Activated CD8-positive, alpha-beta T cell treated with anti-CD3 and anti-CD28 coated beads for 36 hours (primary cell): ENCODE measurements at regions not wholly inside any gene's neighbourhood (a gene's known extent, or its start where the extent isn't known, plus 50 kb on each side); places are given as distances from the start of the nearest gene placed in this dataset.

Experiments
- ATAC-seq: fragments of 200-7000 bp; cut with Tn5 transposase; one replicate; pipeline ENCODE4 v1.10.0; 2021; ENCODE audit warnings: mild to moderate bottlenecking, moderate library complexity
- CTCF ChIA-PET: fragments of 350-600 bp; sonication (Branson Sonifier 250); formaldehyde crosslinking; loops from one replicate; lab custom pipeline; 2021; ENCODE audit warnings: antibody characterized with exemption; lab: Charles Lee
- POLR2A ChIA-PET: fragments of 350-600 bp; sonication (Branson Sonifier 250); formaldehyde crosslinking; loops from one replicate; lab custom pipeline; 2021; ENCODE audit warnings: antibody characterized with exemption; lab: Charles Lee
- DNase-seq: peaks from one replicate; pipeline ENCODE4 v3.0.0-alpha.2; 2020
- H3K27ac Mint-ChIP-seq: one replicate; pipeline ENCODE4 v1.8.0; 2021; ENCODE audit warnings: mild to moderate bottlenecking, mixed read lengths
- H3K27me3 Mint-ChIP-seq: one replicate; pipeline ENCODE4 v1.8.0; 2021; ENCODE audit warnings: mixed read lengths
- H3K36me3 Mint-ChIP-seq: one replicate; pipeline ENCODE4 v1.8.0; 2021; ENCODE audit warnings: low read depth, mixed read lengths
- H3K4me1 Mint-ChIP-seq: one replicate; pipeline ENCODE4 v1.8.0; 2021; ENCODE audit warnings: low read depth, mixed read lengths
- H3K4me3 Mint-ChIP-seq: one replicate; pipeline ENCODE4 v1.8.0; 2021; ENCODE audit warnings: mild to moderate bottlenecking, moderate library complexity, mixed read lengths
- H3K9me3 Mint-ChIP-seq: one replicate; pipeline ENCODE4 v1.8.0; 2021; ENCODE audit warnings: mixed read lengths
- intact Hi-C: fragments of 100-400 bp; cut with micrococcal nuclease; formaldehyde crosslinking; loops from one replicate; pipeline ENCODE4 v1.10.0; 2022
- TF ChIP-seq, protein P1 (sequence below): fragments of 200-600 bp; IDR thresholded peaks from one replicate; pipeline ENCODE4 v1.8.0; 2022; ENCODE audit warnings: antibody characterized with exemption, mild to moderate bottlenecking

DNA sequence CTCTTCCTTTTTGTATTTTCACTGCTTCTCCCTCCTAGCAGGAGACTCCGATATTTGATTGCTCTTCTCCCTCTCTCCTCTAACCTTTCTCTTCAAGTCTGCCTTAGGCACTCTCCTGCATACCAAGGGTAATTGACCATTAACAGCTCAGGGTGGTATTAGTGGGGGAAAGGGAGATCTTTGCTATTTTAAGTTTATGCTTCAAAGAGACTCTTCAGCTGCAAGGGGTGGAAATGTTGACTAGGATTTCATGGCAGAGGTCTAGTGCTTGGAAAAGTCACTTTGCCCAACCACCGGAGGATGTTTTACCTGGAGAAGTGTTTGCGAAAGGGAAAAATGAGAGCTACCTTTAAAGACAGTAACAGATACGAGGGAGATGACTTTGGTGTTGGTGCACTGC is 453.7 kb downstream of the SLC4A3 start:
- Mint-ChIP-seq H3K9me3 (no peaks in the 10 kb centered on the region), H3K4me1 (no peaks in the 10 kb centered on the region), H3K27ac (no peak overlapping the region), H3K27me3 (peaks cover 4% of the 10 kb centered on the region), H3K36me3 (no peaks in the 10 kb centered on the region), H3K4me3 (no peak overlapping the region)
- TF ChIP-seq, protein P1, sequence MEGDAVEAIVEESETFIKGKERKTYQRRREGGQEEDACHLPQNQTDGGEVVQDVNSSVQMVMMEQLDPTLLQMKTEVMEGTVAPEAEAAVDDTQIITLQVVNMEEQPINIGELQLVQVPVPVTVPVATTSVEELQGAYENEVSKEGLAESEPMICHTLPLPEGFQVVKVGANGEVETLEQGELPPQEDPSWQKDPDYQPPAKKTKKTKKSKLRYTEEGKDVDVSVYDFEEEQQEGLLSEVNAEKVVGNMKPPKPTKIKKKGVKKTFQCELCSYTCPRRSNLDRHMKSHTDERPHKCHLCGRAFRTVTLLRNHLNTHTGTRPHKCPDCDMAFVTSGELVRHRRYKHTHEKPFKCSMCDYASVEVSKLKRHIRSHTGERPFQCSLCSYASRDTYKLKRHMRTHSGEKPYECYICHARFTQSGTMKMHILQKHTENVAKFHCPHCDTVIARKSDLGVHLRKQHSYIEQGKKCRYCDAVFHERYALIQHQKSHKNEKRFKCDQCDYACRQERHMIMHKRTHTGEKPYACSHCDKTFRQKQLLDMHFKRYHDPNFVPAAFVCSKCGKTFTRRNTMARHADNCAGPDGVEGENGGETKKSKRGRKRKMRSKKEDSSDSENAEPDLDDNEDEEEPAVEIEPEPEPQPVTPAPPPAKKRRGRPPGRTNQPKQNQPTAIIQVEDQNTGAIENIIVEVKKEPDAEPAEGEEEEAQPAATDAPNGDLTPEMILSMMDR = no peak
- ChIA-PET POLR2A (no interaction called here), CTCF (no interaction called here)
- intact Hi-C loops = no loop called here
- DNase-seq (no peak), ATAC-seq (no peak)

DNA sequence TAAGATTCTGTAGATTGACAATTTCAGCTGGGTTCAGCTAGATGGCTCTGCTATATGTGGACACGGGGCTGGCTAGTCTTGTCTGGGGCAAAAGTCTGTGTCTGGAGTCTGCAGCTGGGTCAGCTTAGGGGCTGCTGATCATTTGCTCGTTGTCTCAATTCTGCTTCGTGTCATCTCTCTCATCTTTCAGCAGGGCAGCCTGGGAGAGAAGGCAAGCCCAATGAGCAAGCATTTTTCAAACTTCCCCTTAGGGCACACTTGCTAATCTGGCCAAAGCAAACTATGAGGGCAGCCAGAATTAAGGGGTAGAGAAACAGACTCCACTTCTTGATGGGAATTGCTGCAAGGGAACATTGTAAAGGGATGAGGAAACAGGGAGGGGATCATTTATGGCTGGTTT is 462.6 kb downstream of the SLC4A3 start:
- CTCF ChIA-PET = no interaction called here
- DNase-seq = no peak
- Mint-ChIP-seq H3K4me3 (no peak overlapping the region), H3K36me3 (no peaks in the 10 kb centered on the region), H3K27me3 (no peaks in the 10 kb centered on the region), H3K4me1 (no peaks in the 10 kb centered on the region), H3K9me3 (no peaks in the 10 kb centered on the region), H3K27ac (no peak overlapping the region)
- POLR2A ChIA-PET = no interaction called here
- no peak for ATAC-seq
- TF ChIP-seq, protein P1 = no peak
- intact Hi-C loops = no loop called here

DNA sequence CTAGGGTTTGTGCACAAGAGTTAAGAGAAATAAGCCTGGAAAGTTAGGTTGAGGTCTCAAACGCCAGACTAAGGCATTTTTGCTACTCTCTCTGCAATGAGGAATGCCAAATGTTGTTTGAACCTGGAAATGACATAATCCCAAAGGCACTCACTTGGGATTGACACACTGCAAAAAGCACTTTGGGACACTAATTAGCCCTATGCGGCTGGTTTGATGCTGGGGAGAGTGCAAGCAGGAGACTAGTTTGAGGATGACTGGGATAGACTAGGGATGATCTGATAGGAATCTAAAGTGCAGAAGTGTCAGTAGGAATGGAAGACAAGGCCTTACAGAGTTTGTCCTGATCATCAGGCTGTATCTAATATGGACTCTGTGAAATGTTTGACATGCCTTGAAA is 469.0 kb downstream of the SLC4A3 start:
- H3K4me3 Mint-ChIP-seq = no peak overlapping the region
- no peaks in the 10 kb centered on the region for H3K9me3 Mint-ChIP-seq

DNA sequence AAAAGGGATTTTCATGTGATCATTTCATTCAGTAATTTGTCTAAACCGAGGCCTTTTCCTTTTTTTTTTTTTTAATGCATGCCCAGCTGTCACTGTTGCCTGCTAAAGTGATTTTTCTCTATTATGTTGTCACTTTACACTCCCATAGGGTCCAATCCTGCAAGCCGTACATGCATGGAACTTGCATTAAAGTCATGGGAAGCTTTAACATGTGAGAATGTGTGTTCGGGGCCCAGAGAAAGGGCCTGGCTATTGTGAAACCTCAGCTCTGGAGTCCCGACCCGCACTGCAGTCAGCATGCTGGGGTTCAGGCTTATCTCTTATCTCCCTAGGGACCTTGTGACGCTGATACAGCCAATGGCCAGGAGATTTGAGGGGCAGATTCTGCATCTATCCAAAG is 474.6 kb downstream of the SLC4A3 start:
- CTCF ChIA-PET = no interaction called here
- H3K36me3 Mint-ChIP-seq = no peaks in the 10 kb centered on the region
- H3K4me1 Mint-ChIP-seq = no peaks in the 10 kb centered on the region
- no peak for ATAC-seq
- intact Hi-C loops = no loop called here
- H3K4me3 Mint-ChIP-seq = no peak overlapping the region
- POLR2A ChIA-PET = no interaction called here
- H3K9me3 Mint-ChIP-seq = no peaks in the 10 kb centered on the region
- TF ChIP-seq, protein P1 = no peak
- no peak for DNase-seq
- H3K27me3 Mint-ChIP-seq = no peaks in the 10 kb centered on the region
- no peak overlapping the region for H3K27ac Mint-ChIP-seq

More for the DNA sequence above, 469.0 kb downstream of the SLC4A3 start:
- intact Hi-C loops = no loop called here
- DNase-seq = no peak
- ATAC-seq = no peak
- POLR2A ChIA-PET = no interaction called here
- TF ChIP-seq, protein P1 = no peak
- Mint-ChIP-seq H3K27ac (no peak overlapping the region), H3K4me1 (no peaks in the 10 kb centered on the region), H3K27me3 (no peaks in the 10 kb centered on the region), H3K36me3 (no peaks in the 10 kb centered on the region)
- CTCF ChIA-PET = no interaction called here

DNA sequence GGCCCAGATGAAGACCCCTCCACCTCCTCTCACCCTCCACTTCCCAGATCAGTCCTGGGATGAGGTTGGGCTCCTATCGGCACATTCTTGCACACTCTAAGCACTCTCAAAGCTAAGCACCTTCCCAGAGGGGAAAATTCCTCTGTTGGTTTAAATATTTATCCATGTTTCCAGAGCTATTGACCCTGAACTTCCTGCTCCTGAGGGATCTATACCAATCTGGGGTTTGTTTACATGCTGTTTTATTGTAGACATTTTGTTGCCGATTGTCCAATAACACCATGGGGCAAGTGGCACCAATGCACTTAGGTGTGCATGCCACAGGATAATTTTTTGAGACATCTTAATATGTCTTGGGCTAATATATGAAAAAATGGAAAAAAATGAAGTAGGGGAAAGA is 476.2 kb downstream of the SLC4A3 start:
- H3K27ac Mint-ChIP-seq = no peak overlapping the region
- DNase-seq = no peak
- ChIA-PET CTCF (no interaction called here), POLR2A (no interaction called here)
- no peak overlapping the region for H3K4me3 Mint-ChIP-seq
- TF ChIP-seq, protein P1 = no peak
- no peaks in the 10 kb centered on the region for H3K4me1 Mint-ChIP-seq
- intact Hi-C loops = no loop called here
- no peaks in the 10 kb centered on the region for H3K36me3 Mint-ChIP-seq
- no peaks in the 10 kb centered on the region for H3K27me3 Mint-ChIP-seq
- ATAC-seq = no peak
- no peaks in the 10 kb centered on the region for H3K9me3 Mint-ChIP-seq
